Activated CD8-positive, alpha-beta memory T cell treated with anti-CD3 and anti-CD28 coated beads, Interleukin-2, amount 50 U/mL, for 4 hours (primary cell): ENCODE measurements at regions not wholly inside any gene's neighbourhood (a gene's known extent, or its start where the extent isn't known, plus 50 kb on each side); places are given as distances from the start of the nearest gene placed in this dataset.

ENCODE experiments used
- DNase-seq: peaks from one replicate; pipeline ENCODE4 v3.0.0-alpha.2; 2020

DNA sequence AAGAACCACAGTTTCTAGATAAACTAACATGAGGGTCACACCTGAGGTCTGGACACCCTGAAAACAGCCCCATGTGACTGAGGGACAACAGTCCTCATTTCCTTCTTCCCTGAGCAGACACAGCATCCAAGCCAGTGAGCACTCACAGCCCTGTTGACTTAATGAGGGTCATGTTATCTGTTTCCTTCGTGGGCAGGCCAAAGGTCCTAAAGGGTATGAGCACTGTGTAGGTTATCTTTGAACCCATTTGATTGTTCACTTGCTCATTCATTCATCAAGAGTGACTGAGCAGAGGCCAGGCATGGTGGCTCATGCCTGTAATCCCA is 170.7 kb upstream of the B3GAT1 start:
- DNase-seq = no peak

DNA sequence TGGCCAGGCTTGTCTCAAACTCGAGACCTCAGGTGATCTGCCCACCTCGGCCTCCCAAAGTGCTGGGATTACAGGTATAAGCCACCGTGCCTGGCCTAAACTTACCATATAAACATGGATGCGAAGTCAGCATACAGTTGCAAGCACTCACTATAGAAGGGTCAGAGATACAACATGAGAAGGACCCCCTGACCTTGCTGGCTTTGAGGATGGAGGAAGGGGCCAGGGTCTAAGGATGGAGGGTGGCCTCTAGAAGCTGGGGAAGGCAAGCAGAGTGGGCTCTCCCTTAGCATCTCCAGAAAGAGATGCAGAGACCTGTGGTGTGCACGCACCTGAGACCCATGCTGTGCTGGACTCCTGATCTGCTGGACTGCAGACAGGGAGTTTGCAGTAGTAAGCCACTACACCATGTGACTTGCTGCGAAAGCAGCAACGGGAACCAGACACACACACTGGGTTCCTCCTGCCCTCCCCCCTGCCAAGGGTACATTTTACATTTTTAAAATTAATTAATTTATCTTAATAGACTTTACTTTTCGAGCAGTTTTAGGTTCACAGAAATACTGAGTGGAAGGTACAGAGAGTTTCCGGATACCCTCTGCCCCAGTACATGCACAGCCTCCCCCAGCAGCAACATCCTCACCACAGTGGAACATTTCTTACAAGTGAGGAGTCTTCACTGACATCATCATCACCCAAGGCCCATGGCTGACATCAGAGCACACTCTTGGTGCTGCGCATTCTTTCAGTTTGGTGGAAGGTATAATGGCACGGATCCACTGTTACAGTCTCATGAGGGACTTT is 170.1 kb upstream of the B3GAT1 start:
- DNase-seq = no peak

DNA sequence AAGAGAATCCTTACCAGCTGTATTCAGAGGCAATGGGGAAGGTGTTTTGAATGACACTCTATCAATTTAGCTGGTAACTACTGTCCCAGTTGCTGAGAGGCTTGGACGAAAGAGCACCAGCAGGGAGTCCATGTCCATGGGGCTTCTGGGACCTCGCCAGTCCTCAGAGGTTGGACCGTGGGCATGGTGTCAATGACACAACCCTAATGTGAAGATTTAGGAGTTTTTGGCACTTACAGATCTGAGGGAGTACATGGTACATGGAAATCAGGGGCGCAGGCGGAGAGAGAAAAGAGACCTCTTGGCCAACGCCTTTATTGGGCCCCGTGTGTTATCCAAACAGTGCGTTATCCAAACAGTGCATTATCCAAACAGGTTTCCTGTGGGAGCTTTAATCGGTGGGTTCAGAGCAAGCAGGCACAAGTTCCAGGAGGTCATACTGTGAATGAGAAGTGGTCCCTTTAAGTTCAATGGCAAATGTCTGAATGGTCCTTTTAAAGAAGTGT is 169.1 kb upstream of the B3GAT1 start:
- DNase-seq = no peak

DNA sequence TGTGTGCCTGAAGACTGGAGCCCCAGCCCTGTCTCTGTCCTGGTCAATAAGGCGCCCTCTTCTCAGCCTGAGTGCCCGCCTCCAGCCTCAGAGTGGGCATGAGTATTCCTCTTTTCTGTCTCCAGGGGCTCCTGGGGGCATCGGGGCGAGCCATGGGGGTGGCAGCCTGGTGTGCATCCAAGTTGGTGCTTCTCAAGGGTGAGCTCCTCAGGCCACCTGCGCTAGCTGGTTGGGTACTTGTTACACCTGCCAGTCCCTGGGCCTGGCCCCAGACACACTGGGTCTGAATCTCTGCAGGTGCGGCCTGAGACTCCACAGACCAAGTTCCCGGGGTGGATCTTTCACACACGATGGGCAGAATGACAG is 168.6 kb upstream of the B3GAT1 start:
- no peak for DNase-seq

DNA sequence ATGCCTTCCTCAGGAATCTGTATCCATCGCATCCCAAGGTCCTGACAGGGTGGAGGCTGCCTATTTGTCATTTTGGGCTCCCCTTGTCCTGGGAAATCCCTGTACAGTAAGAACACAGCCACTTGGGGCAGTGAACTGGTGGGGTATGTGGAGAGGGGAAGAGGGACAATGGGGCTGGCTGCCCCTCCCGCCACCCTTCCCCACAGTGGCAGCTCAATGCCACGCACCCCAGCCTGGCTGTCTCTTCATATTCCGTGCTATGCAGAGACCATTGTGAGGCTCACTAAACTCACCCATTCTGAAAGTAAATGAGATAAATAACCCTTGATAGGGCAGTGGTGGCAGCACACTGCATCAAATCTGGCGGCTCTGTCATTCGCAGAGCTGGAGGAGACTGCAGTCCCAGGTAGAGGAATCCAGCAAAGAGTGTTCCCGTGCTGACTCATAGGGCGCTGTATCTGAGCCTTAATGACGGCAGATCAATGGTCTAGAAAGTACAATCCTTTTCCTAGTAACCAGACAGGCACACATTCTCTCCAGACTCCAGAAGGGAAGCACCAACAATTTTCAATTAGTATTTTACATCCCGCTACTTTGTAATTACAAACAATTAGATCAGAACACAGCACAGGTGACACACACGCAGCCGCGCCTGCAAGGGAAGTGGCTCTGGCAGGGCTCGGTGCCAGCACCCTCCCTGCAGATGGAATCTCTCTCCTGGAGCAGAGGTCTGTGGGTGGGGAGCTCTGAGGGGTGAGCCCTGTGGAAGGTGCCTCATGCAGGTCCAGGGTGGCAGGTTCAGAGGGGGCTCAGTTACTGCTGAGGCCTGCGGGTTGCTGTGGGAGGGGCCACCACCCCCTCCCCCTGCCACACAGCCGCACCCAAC is 167.9 kb upstream of the B3GAT1 start:
- no peak for DNase-seq

DNA sequence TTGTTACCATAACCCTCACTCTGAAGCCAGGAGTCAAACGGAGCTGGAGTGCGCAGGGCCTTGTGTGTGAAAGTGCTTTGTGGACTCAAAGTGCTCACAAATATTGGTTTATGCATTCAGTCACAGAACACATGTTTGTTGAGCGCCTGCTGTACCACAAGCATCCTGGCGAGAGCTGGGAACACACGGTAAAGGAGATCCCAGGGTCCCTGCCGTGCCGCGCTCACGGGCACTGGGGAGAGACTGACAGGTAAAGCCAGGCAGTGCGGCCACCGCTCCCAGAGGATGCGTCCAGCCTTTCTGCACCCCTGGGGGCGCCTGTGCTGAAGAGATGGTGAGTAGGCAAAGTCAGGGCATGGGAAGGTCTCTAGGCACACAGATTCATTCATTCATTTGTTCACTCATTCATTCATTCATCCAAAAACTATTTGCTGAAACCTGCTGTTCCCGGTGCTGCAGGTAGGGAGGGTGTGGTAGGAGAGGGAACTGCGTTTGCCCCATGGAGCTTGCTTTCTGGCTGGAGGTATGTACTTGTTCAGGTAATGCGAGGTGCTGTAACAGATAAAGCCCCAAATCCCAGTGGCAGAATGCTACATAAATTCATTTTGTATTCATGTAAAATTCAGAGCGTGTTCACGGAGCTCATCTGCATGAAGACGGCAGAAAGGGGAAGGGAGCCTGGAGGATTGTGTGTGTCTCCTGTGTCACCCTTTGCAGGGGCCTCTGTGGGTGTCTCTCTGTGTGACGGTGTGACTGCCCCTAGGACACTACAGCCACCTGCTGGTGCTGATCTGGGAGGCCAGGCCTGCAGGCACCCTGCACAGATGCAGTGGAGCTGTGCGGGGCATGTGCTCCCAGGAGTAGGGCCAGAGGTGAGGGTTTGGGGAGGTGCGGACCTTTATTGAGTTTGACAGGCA is 167.0 kb upstream of the B3GAT1 start:
- DNase-seq = no peak

DNA sequence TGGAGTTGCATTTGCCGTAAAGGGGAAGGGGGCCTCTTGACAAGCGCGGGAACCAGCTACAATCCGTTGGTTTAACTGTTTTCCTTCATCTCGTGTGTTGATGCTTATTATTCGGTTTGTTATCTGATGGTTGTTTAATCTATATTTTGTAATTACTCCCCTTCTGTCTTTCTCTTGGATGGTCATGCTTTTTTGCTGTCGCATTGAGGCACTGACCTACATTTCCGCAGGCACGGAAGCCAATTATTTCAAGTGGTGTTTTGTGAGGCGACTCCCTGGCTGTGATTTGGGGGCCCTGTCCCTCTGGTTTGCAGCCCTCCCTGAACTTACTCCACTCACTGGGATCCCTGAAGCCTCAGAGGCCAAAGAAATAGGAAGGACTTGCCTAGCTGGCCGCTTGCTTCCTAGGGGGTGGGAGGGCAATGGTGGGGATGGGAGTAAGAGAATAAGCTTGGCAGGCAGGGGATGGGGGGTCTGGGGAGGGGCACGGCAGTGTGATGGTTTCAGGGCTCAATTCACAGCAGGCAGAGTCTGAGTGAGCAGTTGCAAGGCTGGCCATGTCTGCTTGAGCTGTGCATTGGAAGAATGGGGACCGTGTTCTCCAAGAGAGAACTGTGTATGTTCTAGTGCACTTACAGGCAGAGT is 165.8 kb upstream of the B3GAT1 start:
- DNase-seq = no peak

DNA sequence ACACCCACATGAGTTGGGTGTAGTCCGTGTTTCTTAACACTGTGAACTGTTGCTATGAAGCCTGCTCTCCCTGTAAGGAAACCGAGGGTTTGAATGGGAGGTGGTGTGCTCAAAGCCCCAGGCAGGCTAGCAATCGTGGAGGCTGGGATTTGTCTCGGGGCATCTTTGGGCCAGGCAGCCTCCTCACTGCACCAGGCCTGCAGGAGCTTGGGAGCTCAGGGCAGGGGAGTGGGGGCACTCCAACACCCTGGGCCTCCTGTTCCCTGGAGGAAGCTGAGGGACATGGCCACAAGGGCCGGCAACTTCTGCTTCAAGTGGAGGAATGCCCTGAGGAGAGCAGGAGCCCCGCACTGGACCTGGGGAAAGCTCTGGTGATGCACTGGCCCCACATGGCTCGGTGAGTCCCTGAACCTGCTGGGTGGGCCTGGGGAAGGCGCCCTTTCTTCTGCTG is 164.7 kb upstream of the B3GAT1 start:
- DNase-seq = no peak

DNA sequence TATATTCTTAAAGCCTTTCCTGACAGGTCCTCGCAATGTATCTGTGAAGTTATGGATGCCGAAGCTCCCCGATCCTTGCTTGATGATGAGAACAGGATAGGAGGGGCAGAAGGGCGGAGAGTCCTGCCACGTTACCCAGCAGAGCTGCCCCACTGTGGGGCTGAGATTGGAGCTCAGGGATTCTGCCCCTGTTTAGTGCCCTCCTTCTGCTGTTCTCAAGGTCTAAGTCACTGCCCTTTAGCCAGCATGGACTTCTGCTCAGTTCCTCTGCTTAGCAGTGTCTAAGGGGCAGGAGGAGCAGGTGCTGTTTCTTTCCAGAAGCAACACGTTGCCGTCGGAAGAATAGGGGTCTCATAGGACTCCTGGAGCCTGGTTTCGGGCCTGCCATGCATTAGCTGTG is 164.2 kb upstream of the B3GAT1 start:
- DNase-seq = no peak

DNA sequence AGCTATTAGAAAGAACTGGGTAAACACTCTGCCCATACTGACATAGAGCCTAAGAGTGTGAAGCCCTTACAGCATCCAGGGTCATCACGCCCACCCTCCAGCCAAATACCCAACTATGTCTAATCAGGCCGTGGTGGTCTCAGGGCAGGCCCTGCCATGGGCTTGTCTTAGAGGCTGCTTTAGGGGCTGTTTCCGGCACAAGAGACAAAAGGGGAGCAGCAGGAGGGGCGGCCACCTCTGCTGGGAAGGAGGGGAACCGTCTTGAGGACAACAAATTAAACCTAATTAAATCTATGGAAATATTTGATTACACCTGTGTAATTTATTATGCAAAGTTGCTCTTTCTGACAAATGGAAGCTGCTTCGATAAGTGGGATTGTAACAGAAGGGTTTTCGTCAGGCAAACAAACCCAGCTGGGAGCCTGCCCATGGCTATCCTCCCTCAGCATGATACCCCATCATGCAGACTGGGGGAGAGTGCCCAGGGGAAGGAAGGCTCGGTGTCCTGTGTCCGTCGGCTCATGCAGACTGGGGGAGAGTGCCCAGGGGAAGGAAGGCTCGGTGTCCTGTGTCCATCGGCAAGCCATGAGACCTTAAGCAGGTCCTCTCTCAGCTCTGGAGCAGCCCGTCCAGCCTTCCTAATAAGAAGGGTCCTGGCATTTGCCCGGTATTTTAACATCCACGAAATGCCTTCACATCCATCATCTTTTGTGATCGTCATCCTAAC is 163.6 kb upstream of the B3GAT1 start:
- no peak for DNase-seq

DNA sequence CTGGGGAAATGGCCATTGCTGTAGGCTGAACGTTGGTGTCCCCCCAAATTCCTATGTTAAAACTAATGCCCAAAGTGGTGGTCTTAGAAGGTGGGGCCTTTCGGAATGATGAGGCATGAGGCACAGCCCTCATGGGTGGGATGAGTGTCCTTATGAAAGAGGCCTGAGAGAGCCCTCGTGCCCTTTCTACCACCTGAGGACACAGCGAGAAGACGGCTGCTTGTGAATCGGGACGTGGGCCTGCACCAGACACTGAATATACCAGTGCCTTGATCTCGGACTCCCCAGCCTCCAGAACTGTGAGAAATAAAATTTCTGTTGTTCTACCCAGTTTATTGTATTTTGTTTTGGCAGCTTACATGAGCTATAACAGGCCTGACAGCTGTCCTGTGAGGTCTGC is 162.9 kb upstream of the B3GAT1 start:
- no peak for DNase-seq

DNA sequence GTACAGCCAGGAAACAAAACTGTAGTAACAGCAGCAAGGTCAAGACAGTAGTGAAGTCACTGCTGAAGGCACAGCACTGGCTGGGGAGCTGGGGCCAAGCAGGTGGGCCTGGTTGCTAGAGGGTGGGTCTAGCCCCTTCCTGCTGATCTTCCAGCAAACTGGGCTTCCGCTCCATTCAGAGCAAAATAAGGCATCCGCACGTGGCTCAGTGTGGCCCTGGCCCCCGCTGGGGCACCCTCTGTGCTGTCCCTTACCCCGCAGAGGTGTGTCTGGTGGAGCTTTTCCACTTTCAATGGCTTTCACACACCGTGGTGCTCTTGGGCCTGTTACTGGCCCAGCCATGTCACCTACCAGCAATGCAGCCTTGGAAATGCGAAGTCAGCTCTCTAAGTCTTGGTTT is 162.4 kb upstream of the B3GAT1 start:
- DNase-seq = no peak

DNA sequence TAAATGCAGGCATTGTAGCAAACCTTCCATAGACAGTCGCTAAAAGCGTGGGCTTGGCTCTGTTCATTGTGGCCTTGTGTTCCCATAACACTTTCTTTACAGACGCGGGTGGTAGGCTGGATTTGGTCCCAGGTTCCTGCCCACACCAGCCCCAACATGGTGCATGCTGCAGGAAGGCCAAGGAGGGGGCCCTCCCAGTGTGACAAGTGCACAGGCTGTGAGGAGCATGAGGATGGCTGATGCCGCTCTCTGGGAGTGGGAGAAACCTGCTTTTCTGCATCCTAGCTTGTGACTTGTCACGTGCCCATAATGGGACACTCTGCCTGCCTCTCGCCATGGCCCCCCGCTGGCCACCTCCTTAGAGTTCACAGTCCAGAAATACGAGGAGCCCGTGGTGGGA is 161.8 kb upstream of the B3GAT1 start:
- no peak for DNase-seq

DNA sequence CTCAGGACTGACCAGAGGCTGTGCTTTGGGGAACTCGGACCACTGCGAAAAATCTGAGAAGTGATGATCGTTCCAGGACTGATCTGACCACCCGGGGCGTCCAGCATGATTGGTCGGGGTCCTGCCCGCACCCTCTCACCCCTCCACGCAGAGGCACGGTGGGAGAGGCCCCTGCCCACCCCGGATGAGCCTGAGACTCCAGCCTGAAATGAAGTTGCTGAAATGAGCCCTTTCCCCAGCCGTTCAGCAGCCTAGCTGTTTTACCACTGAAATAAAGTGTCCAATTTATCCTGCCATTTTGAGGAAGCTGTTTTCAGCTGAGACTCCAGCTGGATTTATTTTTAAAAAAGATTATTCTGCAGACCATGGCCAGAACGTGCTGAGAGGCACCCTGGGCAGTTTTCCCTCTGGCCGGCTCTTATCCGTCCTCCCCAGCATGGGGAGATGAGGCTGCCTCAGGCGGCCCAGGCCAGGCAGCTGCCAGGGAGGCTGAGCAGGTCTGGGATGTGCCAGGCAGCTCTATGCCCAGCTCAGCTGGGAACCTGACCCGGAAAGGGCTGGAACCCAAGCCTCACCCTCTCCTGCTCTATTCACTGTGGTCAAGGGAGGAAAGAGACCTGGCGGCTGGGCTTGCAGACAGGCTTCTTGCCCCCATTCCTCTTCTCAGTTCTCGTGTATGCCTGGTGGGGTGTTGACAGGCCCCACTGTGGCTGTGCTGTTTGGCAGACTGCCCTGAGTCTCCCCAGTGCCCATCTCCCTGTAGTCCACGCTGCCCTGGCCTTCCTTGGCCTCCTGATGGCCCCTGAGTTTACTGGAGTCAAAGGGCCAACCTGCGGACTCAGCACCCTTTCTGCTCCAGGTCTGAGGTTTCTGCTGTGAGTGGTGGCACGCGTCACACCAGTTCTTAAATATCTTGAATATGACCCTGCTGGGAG is 161.0 kb upstream of the B3GAT1 start:
- DNase-seq = no peak

DNA sequence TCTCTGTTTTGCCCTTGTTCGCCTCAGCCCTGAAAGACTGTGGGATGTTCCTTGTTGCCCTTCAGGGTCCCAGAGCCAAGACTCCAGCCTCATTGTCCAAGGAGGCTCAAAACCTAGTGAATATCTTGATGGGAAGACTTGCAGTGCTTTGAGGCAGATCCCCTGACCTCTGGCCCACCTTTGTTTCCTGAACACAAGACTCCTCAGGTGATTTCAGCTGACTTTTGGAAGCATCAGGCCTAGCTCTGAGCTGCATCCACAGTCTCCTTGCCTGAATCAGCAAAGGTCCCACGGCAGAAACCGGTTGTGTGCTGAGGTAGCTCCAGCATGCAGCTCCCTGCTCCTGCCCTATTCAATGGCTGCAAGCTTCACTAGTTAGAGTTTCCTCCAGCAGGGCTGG is 159.3 kb upstream of the B3GAT1 start:
- DNase-seq = no peak

DNA sequence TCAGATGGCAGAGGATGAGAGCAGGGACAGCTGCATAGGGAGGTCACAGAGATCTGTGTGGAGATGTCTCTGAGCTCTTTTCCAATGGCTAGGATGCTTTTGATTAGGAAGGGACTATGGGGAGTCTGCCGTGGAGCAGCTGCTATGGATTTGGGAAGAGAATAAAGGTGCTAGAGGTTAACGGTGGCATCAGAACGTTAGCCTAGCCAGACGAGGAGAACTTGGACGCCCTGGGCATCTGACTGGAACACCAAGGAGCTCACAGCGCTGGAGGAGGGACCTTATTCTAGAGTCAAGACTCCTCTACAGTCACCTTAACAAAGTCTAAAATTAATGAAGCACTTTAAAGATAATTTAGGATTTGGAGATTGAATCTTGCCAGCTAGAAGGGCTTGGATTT is 157.2 kb upstream of the B3GAT1 start:
- no peak for DNase-seq

DNA sequence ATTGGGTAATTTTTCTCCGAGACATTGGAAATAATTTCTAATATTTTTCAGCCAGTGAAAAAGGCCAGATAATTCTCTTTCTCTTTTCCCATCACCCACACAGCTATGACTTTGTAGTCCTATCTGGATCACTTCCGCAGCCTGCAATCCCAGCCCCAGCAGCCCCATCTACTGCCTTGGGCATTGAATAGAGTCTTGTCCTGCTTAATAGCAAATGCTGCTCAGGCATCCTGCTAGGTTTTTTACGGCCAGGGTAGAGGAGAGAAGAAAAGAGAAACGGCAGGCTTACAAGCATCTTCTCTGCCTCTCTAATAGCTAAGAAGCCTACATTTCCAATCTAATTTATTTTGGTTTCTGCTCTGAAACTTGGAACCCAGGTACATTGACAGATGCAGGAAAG is 154.3 kb upstream of the B3GAT1 start:
- no peak for DNase-seq

DNA sequence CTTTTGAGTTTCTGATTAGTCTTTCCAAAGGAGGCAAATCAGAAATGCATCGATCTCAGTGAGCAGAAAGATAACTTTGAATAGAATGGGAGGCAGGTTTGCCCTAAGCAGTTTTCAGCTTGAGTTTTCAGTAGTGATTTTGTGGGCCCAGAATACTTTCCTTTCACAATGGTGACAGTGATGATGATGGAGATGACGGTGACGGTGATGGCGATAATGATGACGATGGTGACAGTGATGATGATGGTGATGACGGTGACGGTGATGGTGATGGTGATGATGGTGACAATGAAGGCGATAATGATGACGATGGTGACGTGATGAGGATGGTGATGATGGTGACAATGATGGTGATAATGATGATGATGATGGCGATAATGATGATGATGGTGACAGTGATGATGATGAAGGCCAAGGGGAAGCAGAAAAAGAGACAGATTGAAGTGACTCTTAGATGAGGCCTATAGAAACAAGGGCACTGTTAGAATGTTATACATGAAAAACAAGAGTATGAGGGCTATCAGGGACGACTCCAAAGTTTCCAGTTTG is 153.4 kb upstream of the B3GAT1 start:
- no peak for DNase-seq

DNA sequence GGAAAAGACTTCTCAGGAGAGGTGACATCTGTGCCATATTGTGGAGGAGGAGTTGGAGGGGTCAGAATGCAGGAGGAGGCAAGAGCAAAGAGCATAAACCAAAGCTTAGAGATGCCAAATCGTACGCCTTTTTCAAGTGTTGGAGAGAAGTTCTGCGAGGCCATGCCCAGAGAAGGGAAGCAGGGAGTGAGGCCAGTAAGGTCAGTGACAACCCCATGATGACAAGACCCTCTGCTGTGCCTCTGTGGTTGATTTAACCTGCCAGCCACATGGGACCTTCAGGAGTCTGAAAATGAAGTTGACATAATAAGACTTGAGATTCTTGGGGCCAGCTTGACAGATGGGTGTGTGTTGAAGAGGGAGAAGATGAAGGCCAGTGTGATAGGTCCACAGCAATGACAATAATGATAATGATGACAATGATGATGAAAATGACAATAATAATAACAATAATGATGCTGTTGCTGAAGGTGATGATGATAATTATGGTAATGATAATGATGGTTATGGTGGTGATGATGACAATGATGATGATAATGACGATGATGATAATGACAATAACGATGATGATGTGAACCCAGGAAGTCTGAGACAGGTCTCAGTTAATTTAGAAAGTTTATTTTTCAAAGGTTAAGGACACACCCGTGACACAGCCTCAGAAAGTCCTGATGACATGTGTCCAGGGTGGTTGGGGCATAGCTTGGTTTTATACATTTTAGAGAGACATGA is 152.6 kb upstream of the B3GAT1 start:
- DNase-seq = no peak
